ENCODE measurements at regions not wholly inside any gene's neighbourhood (a gene's known extent, or its start where the extent isn't known, plus 50 kb on each side); places are given as distances from the start of the nearest gene placed in this dataset.

DNA sequence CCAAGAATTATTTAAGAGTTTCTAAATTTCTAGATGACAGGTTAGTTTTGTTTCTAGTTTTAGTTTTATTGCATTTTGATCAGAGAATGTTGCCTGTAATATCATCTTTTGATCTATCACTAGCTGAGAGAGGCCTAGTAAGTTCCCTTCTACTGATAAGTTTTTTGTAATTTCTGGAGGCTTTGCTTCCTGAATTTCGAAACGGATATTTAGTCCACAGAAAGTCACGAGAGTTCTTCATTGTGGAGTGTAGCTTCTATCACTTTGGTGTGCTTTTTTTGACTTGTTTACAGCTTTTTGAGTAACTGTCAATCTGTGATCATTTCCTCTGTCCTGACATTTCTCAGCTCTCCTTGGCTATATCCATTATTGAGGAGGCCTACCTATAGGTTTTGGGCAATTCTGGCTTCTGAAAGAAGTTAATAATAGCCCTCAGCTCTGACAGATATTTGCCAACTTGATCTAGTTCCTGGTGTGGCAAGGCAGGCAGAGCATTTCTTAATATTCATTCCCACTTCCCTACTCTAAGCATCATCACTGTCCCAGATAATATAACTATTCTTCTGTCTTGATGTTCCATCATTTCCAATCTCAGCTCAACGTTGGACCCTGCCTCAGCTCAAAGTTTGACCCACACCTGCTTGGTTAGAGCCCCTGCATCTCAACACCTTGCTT, 171.3 kb downstream of the BLID start:
- DNase-seq (ENCODE audit: low spot score) = no peak
- no peaks in the 10 kb centered on the region for H3K27me3 ChIP-seq (replicated peaks; ENCODE audit: insufficient read depth)
- H3K9me3 ChIP-seq = no peaks in the 10 kb centered on the region
- H3K4me3 ChIP-seq = no peak overlapping the region
- no peak for TF ChIP-seq POLR2A (IDR thresholded peaks at IDR 0.05)
- TF ChIP-seq, protein P1, sequence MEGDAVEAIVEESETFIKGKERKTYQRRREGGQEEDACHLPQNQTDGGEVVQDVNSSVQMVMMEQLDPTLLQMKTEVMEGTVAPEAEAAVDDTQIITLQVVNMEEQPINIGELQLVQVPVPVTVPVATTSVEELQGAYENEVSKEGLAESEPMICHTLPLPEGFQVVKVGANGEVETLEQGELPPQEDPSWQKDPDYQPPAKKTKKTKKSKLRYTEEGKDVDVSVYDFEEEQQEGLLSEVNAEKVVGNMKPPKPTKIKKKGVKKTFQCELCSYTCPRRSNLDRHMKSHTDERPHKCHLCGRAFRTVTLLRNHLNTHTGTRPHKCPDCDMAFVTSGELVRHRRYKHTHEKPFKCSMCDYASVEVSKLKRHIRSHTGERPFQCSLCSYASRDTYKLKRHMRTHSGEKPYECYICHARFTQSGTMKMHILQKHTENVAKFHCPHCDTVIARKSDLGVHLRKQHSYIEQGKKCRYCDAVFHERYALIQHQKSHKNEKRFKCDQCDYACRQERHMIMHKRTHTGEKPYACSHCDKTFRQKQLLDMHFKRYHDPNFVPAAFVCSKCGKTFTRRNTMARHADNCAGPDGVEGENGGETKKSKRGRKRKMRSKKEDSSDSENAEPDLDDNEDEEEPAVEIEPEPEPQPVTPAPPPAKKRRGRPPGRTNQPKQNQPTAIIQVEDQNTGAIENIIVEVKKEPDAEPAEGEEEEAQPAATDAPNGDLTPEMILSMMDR (IDR thresholded peaks at IDR 0.05) = no peak
- TF ChIP-seq POLR2AphosphoS5 (IDR thresholded peaks at IDR 0.05) = no peak
- no peaks in the 10 kb centered on the region for H3K4me1 ChIP-seq (replicated peaks)
- no peaks in the 10 kb centered on the region for H3K36me3 ChIP-seq
- WGBS = 60% methylated on average over 4 of the region's 4 CpGs
- H3K27ac ChIP-seq = no peak overlapping the region
- intact Hi-C loops (cut with DNase I) = no loop called here

DNA sequence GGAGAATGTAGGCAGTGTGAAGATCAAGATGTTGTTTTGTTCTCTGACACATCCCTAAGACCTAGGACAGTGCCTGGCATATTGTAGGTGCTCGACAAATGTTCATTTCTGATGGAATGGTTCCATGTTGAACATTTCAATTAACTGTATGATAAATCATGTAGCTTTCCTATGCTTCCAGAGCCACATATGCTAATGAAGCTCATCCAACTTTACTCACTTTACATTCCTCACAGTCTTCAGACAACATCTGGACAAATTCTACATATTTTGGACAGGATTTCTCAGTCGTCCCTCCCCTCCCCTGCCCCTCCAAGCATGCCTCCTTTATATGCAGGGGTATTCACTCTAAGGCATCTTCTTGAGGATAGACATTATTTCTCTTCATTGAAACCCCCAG, 177.9 kb downstream of the BLID start:
- intact Hi-C loops (cut with DNase I) = no loop called here
- WGBS = 59% methylated on average over 2 of the region's 2 CpGs
- no peak overlapping the region for H3K27ac ChIP-seq
- no peak for DNase-seq (ENCODE audit: low spot score)
- no peaks in the 10 kb centered on the region for H3K4me1 ChIP-seq (replicated peaks)
- no peaks in the 10 kb centered on the region for H3K36me3 ChIP-seq
- TF ChIP-seq, protein P1 (IDR thresholded peaks at IDR 0.05) = no peak
- TF ChIP-seq POLR2AphosphoS5 (IDR thresholded peaks at IDR 0.05) (no peak), POLR2A (IDR thresholded peaks at IDR 0.05) (no peak)
- H3K27me3 ChIP-seq (replicated peaks; ENCODE audit: insufficient read depth) = no peaks in the 10 kb centered on the region
- H3K9me3 ChIP-seq = no peaks in the 10 kb centered on the region
- H3K4me3 ChIP-seq = no peak overlapping the region

DNA sequence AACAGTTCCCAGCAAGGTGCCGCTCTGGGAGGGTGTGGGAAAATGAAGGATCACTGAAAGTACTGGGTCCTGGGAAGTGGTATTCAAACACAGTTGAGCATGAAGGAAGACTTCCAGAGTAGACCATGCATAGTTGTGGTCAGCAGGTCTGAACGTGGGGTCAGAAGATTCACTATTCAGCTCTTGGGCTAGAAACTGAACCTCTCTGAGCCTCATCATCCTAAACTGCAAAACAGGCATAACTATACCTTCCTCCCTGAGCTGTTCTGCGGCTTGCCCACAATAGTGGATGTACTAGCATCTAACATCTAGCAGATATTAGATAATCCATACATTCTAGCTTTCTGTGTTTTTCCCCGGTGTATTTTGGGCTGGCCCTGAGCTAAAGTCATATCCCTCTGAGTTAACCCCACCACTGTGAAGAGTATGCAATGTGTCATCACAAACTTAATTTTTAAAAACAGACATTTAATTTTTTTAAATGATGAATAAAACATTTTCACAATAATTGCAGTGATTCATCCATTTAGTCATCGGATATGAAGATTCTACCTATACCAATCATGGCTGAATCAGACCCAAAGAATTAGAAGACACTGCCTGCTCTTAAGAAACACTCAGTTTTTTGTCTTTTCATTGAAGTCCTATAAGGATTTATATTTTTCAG, 179.1 kb downstream of the BLID start:
- DNase-seq (ENCODE audit: low spot score) = no peak
- no peak overlapping the region for H3K4me3 ChIP-seq
- no peaks in the 10 kb centered on the region for H3K36me3 ChIP-seq
- TF ChIP-seq, protein P1 (IDR thresholded peaks at IDR 0.05) = no peak
- TF ChIP-seq POLR2A (IDR thresholded peaks at IDR 0.05) = no peak
- TF ChIP-seq POLR2AphosphoS5 (IDR thresholded peaks at IDR 0.05) = no peak
- 72% methylated on average over 5 of the region's 5 CpGs for WGBS
- intact Hi-C loops (cut with DNase I) = no loop called here
- no peaks in the 10 kb centered on the region for H3K4me1 ChIP-seq (replicated peaks)
- no peaks in the 10 kb centered on the region for H3K9me3 ChIP-seq
- H3K27ac ChIP-seq = no peak overlapping the region
- H3K27me3 ChIP-seq (replicated peaks; ENCODE audit: insufficient read depth) = no peaks in the 10 kb centered on the region

DNA sequence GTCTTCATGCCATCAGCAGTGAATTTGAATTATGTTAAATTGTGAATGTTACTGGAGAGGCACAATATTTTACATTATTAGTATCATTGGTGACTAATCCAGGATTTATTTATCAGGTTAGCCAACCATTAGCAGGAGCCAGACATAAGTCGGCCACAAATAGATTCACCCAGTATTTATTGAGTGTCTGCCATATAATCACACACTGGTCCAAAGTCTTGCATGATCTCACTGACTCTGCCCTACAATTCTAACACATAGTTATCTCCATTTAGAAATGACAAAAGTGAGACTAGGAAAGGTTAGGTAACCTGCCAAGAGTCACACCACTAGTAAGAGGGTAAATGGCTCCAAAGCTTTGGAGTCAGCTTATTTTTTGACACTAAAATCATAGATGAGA, 179.6 kb downstream of the BLID start:
- DNase-seq (ENCODE audit: low spot score) = no peak
- Histone ChIP-seq H3K36me3 (no peaks in the 10 kb centered on the region), H3K9me3 (no peaks in the 10 kb centered on the region), H3K4me1 (replicated peaks) (no peaks in the 10 kb centered on the region), H3K27me3 (replicated peaks; ENCODE audit: insufficient read depth) (no peaks in the 10 kb centered on the region), H3K27ac (no peak overlapping the region), H3K4me3 (no peak overlapping the region)
- intact Hi-C loops (cut with DNase I) = no loop called here
- WGBS = 68% methylated on average over 1 of the region's 1 CpG
- TF ChIP-seq, protein P1 (IDR thresholded peaks at IDR 0.05) = no peak
- TF ChIP-seq POLR2A (IDR thresholded peaks at IDR 0.05) = no peak
- no peak for TF ChIP-seq POLR2AphosphoS5 (IDR thresholded peaks at IDR 0.05)

DNA sequence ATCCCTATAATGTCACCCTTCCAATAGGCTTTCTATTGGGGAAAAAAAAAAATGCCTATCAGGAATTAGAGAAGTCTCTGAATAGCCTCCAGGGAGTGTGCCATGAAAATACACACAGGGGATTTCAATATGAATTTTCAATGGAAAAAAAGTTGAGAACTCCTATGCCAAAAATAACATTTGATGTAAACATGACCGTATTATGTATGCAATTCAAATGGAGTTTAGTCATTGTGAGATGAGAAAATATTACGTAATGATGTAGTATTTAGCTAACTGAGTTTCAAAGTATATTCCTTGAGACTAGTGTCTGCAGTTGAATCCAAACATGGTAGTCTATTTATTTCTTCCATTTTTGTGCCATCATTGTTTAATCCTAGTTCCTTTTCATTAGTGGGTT, 182.3 kb downstream of the BLID start:
- intact Hi-C loops (cut with DNase I) = no loop called here
- no peaks in the 10 kb centered on the region for H3K4me1 ChIP-seq (replicated peaks)
- no peaks in the 10 kb centered on the region for H3K27me3 ChIP-seq (replicated peaks; ENCODE audit: insufficient read depth)
- no peak overlapping the region for H3K27ac ChIP-seq
- TF ChIP-seq POLR2AphosphoS5 (IDR thresholded peaks at IDR 0.05) (no peak), POLR2A (IDR thresholded peaks at IDR 0.05) (no peak)
- TF ChIP-seq, protein P1 (IDR thresholded peaks at IDR 0.05) = no peak
- no peak for DNase-seq (ENCODE audit: low spot score)
- H3K9me3 ChIP-seq = no peaks in the 10 kb centered on the region
- H3K4me3 ChIP-seq = no peak overlapping the region
- WGBS = 85% methylated on average over 2 of the region's 2 CpGs
- no peaks in the 10 kb centered on the region for H3K36me3 ChIP-seq
